Right atrium auricular region (tissue), 2 donors: ENCODE measurements at regions not wholly inside any gene's neighbourhood (a gene's known extent, or its start where the extent isn't known, plus 50 kb on each side); places are given as distances from the start of the nearest gene placed in this dataset.

Source experiments
- DNase-seq: peaks from one replicate; pipeline ENCODE4 v3.0.0-alpha.2; 2019; ENCODE audit warnings: low spot score
- H3K27ac ChIP-seq, 2 donors: fragments of 200-600 bp; sonication (generic); 1 replicate in 1 of 2; 2 replicates in 1 of 2; pipeline ENCODE4 v1.5.1; 2016 to 2019
- H3K27me3 ChIP-seq, 2 donors: fragments of 200-600 bp; sonication (generic); one replicate each; pipeline versions ENCODE4 v1.5.1 to v1.6.0; 2017 to 2019
- H3K36me3 ChIP-seq: fragments of 200-600 bp; sonication (generic); one replicate; pipeline ENCODE4 v1.5.1; 2016
- H3K4me1 ChIP-seq, 2 donors: fragments of 200-600 bp; sonication (generic); one replicate each; pipeline versions ENCODE4 v1.5.1 to v1.6.0; 2017 to 2019
- H3K4me3 ChIP-seq, 2 donors: fragments of 200-600 bp; sonication (generic); 1 replicate in 1 of 2; 2 replicates in 1 of 2; pipeline ENCODE4 v1.5.1; 2017 to 2019; ENCODE audit warnings: mild to moderate bottlenecking in 1 of 2, moderate library complexity in 1 of 2
- H3K9me3 ChIP-seq, 2 donors: fragments of 200-600 bp; sonication (generic); one replicate each; pipeline ENCODE4 v1.5.1; 2019
- CTCF ChIP-seq, 2 donors: fragments of 200-600 bp; sonication (generic); IDR thresholded peaks; one replicate each; pipeline ENCODE4 v1.5.1; 2019; ENCODE audit warnings: antibody characterized with exemption in 2 of 2

GRCh38 chr12:74337951-74338350 is 199.7 kb upstream of the ATXN7L3B start:
- no peak for TF ChIP-seq CTCF (IDR thresholded peaks at IDR 0.05)
- H3K4me3 ChIP-seq: no peak overlapping the region
- no peak overlapping the region for H3K27ac ChIP-seq
- DNase-seq: no peak
- H3K4me1 ChIP-seq: no peaks in the 10 kb centered on the region
- no peaks in the 10 kb centered on the region for H3K27me3 ChIP-seq
- no peaks in the 10 kb centered on the region for H3K9me3 ChIP-seq
- no peaks in the 10 kb centered on the region for H3K36me3 ChIP-seq

GRCh38 chr12:74339211-74339610 is 198.4 kb upstream of the ATXN7L3B start:
- H3K4me3 ChIP-seq: no peak overlapping the region
- H3K27me3 ChIP-seq: no peaks in the 10 kb centered on the region
- no peak for DNase-seq
- no peak for TF ChIP-seq CTCF (IDR thresholded peaks at IDR 0.05)
- no peak overlapping the region for H3K27ac ChIP-seq
- H3K9me3 ChIP-seq: no peaks in the 10 kb centered on the region
- no peaks in the 10 kb centered on the region for H3K4me1 ChIP-seq
- no peaks in the 10 kb centered on the region for H3K36me3 ChIP-seq

- H3K27ac ChIP-seq: no peak overlapping the region
- no peaks in the 10 kb centered on the region for H3K9me3 ChIP-seq
- H3K4me3 ChIP-seq: no peak overlapping the region
- H3K4me1 ChIP-seq: no peaks in the 10 kb centered on the region
- H3K36me3 ChIP-seq: no peaks in the 10 kb centered on the region
- TF ChIP-seq CTCF (IDR thresholded peaks at IDR 0.05): no peak
- no peaks in the 10 kb centered on the region for H3K27me3 ChIP-seq
- no peak for DNase-seq
Observed at GRCh38 chr12:74349925-74350324, 187.7 kb upstream of the ATXN7L3B start.

GRCh38 chr12:74365178-74365964 is 172.3 kb upstream of the ATXN7L3B start:
- H3K36me3 ChIP-seq: no peaks in the 10 kb centered on the region
- DNase-seq: no peak
- H3K27ac ChIP-seq: no peak overlapping the region
- no peaks in the 10 kb centered on the region for H3K9me3 ChIP-seq
- no peak for TF ChIP-seq CTCF (IDR thresholded peaks at IDR 0.05)
- no peaks in the 10 kb centered on the region for H3K27me3 ChIP-seq
- H3K4me3 ChIP-seq: no peak overlapping the region
- no peaks in the 10 kb centered on the region for H3K4me1 ChIP-seq

GRCh38 chr12:74370608-74371216 is 166.9 kb upstream of the ATXN7L3B start:
- Histone ChIP-seq H3K27me3 (no peaks in the 10 kb centered on the region), H3K4me1 (no peaks in the 10 kb centered on the region), H3K4me3 (no peak overlapping the region), H3K36me3 (no peaks in the 10 kb centered on the region), H3K27ac (peak overlapping the region in 1 of 2 donors; percentile 9), H3K9me3 (no peaks in the 10 kb centered on the region)
- no peak for TF ChIP-seq CTCF (IDR thresholded peaks at IDR 0.05)
- no peak for DNase-seq
